GM10266 (cell line): ENCODE measurements at regions not wholly inside any gene's neighbourhood (a gene's known extent, or its start where the extent isn't known, plus 50 kb on each side); places are given as distances from the start of the nearest gene placed in this dataset.

ENCODE experiments used
- DNase-seq: peaks from one replicate; pipeline ENCODE4 v3.0.0; 2012; ENCODE audit errors: extremely low spot score
- CTCF ChIP-seq: IDR thresholded peaks from 2 replicates; pipeline ENCODE4 v1.5.1; 2012; ENCODE audit warnings: mild to moderate bottlenecking, low read depth; ENCODE audit not compliant: control insufficient read depth, insufficient read depth; ENCODE audit errors: missing control alignments

GRCh38 chr10:77710081-77710551 is 72.5 kb upstream of the KCNMA1 start:
- no peak for TF ChIP-seq CTCF
- no peak for DNase-seq

GRCh38 chr10:77707570-77707969 is 70.0 kb upstream of the KCNMA1 start:
- no peak for DNase-seq
- no peak for TF ChIP-seq CTCF

GRCh38 chr10:77702166-77702565 is 64.6 kb upstream of the KCNMA1 start:
- TF ChIP-seq CTCF: no peak
- no peak for DNase-seq

GRCh38 chr10:77700086-77700485 is 62.5 kb upstream of the KCNMA1 start:
- TF ChIP-seq CTCF: no peak
- DNase-seq: no peak

- no peak for DNase-seq
- no peak for TF ChIP-seq CTCF
Observed at GRCh38 chr10:77699080-77699645, 61.6 kb upstream of the KCNMA1 start.

- DNase-seq: no peak
- no peak for TF ChIP-seq CTCF
Observed at GRCh38 chr10:77698267-77698931, 60.8 kb upstream of the KCNMA1 start.

- DNase-seq: no peak
- no peak for TF ChIP-seq CTCF
Observed at GRCh38 chr10:77696584-77696983, 59.0 kb upstream of the KCNMA1 start.
